Mesenchymal stem cell (in vitro differentiated cells and primary cell): ENCODE measurements at regions not wholly inside any gene's neighbourhood (a gene's known extent, or its start where the extent isn't known, plus 50 kb on each side); places are given as distances from the start of the nearest gene placed in this dataset.
"Not testable (repeated sequence)": the region's sequence is repeated elsewhere in the genome, so short reads cannot be mapped to it uniquely, and the experiment has no call there.

Experiments used
- DNase-seq: peaks from one replicate; pipeline ENCODE4 v3.0.0-alpha.2; 2013
- H2AFZ ChIP-seq: one replicate; pipeline ENCODE4 v1.6.1; 2013; ENCODE audit warnings: low read depth, mild to moderate bottlenecking, control low read depth, inconsistent platforms, low read length, moderate library complexity
- H2AK5ac ChIP-seq: 2 replicates; pipeline ENCODE4 v1.6.1; 2013; ENCODE audit warnings: low read length, moderate library complexity, mild to moderate bottlenecking, inconsistent platforms; ENCODE audit not compliant: severe bottlenecking
- H2BK120ac ChIP-seq: one replicate; pipeline ENCODE4 v1.6.1; 2013; ENCODE audit warnings: low read depth, mild to moderate bottlenecking, inconsistent platforms, low read length, moderate library complexity
- H2BK12ac ChIP-seq, 2 experiments: one replicate each; pipeline ENCODE4 v1.6.1; 2013; ENCODE audit warnings: inconsistent platforms in 2 of 2, low read length in 2 of 2, mild to moderate bottlenecking in 2 of 2, moderate library complexity in 2 of 2, control low read depth in 1 of 2
- H2BK15ac ChIP-seq: one replicate; pipeline ENCODE4 v1.6.1; 2013; ENCODE audit warnings: mild to moderate bottlenecking, low read depth, inconsistent platforms; ENCODE audit not compliant: poor library complexity, severe bottlenecking
- H2BK5ac ChIP-seq: 2 replicates; pipeline ENCODE4 v1.6.1; 2013; ENCODE audit warnings: low read depth, mild to moderate bottlenecking, low read length, control low read depth, inconsistent platforms; ENCODE audit not compliant: poor library complexity, severe bottlenecking
- H3K14ac ChIP-seq, 2 experiments: one replicate each; pipeline ENCODE4 v1.6.1; 2013; ENCODE audit warnings: inconsistent platforms in 2 of 2, low read length in 2 of 2, control low read depth in 1 of 2, mild to moderate bottlenecking in 1 of 2, moderate library complexity in 1 of 2
- H3K18ac ChIP-seq, 2 experiments: one replicate each; pipeline ENCODE4 v1.6.1; 2013; ENCODE audit warnings: inconsistent platforms in 2 of 2, low read length in 2 of 2, control low read depth in 1 of 2, low read depth in 1 of 2, mild to moderate bottlenecking in 1 of 2
- H3K23ac ChIP-seq, 2 experiments: one replicate each; pipeline ENCODE4 v1.6.1; 2013; ENCODE audit warnings: inconsistent platforms in 2 of 2, low read length in 2 of 2, mild to moderate bottlenecking in 2 of 2, moderate library complexity in 2 of 2, control low read depth in 1 of 2
- H3K27ac ChIP-seq: 2 replicates; pipeline ENCODE4 v1.5.1; 2013; ENCODE audit warnings: mild to moderate bottlenecking, moderate library complexity, low read length, control low read depth, inconsistent platforms; ENCODE audit not compliant: poor library complexity, severe bottlenecking
- H3K27me3 ChIP-seq, 2 experiments: 2 replicates each; pipeline versions ENCODE4 v1.6.1 to v1.7.0; 2013; ENCODE audit warnings: low read length in 2 of 2, mild to moderate bottlenecking in 2 of 2, moderate library complexity in 2 of 2, control low read depth in 1 of 2, inconsistent platforms in 1 of 2; ENCODE audit not compliant: control insufficient read depth in 1 of 2, insufficient read depth in 1 of 2
- H3K36me3 ChIP-seq, 2 experiments: 2 replicates each; pipeline versions ENCODE4 v1.6.1 to v1.7.0; 2013; ENCODE audit warnings: low read length in 2 of 2, control low read depth in 1 of 2, inconsistent platforms in 1 of 2, low read depth in 1 of 2, mild to moderate bottlenecking in 1 of 2; ENCODE audit not compliant: insufficient read depth in 2 of 2, control insufficient read depth in 1 of 2
- H3K4ac ChIP-seq, 2 experiments: one replicate each; pipeline ENCODE4 v1.6.1; 2013; ENCODE audit warnings: inconsistent platforms in 2 of 2, low read length in 2 of 2, mild to moderate bottlenecking in 2 of 2, moderate library complexity in 2 of 2, control low read depth in 1 of 2, low read depth in 1 of 2
- H3K4me1 ChIP-seq: 2 replicates; pipeline ENCODE4 v1.6.1; 2013; ENCODE audit warnings: low read depth, low read length, control low read depth; ENCODE audit not compliant: control insufficient read depth, insufficient read depth
- H3K4me2 ChIP-seq: 2 replicates; pipeline ENCODE4 v1.6.1; 2013; ENCODE audit warnings: low read length, mild to moderate bottlenecking, inconsistent platforms; ENCODE audit not compliant: poor library complexity, severe bottlenecking
- H3K4me3 ChIP-seq, 2 experiments: 2 replicates each; pipeline versions ENCODE4 v1.5.1 to v1.7.0; 2013; ENCODE audit warnings: low read length in 2 of 2, mild to moderate bottlenecking in 2 of 2, control low read depth in 1 of 2, low read depth in 1 of 2; ENCODE audit not compliant: insufficient read depth in 1 of 2
- H3K79me1 ChIP-seq: replicated peaks from 2 replicates; pipeline ENCODE4 v1.6.1; 2013; ENCODE audit warnings: mild to moderate bottlenecking, control low read depth, low read length, inconsistent platforms; ENCODE audit not compliant: poor library complexity, severe bottlenecking
- H3K9ac ChIP-seq: 2 replicates; pipeline ENCODE4 v1.7.0; 2013; ENCODE audit warnings: mild to moderate bottlenecking, low read length, moderate library complexity
- H3K9me3 ChIP-seq: 2 replicates; pipeline ENCODE4 v1.7.0; 2013; ENCODE audit warnings: mild to moderate bottlenecking, low read length; ENCODE audit not compliant: control insufficient read depth
- H4K8ac ChIP-seq: one replicate; pipeline ENCODE4 v1.6.1; 2013; ENCODE audit warnings: inconsistent platforms, mild to moderate bottlenecking, low read length, moderate library complexity
- H4K91ac ChIP-seq: one replicate; pipeline ENCODE4 v1.6.1; 2013; ENCODE audit warnings: mild to moderate bottlenecking, low read length, inconsistent platforms
- WGBS: methylation state at CpG from one replicate; pipeline ENCODE4 v1.1.7; 2013; ENCODE audit warnings: mixed read lengths; 5-methylcytosine and 5-hydroxymethylcytosine counted together

GRCh38 chr2:140076164-140076563, 1296.0 kb upstream of the NXPH2 start:
- Histone ChIP-seq H3K4me3 (no peak overlapping the region), H3K4ac (no peak overlapping the region), H4K91ac (no peak overlapping the region), H3K9me3 (no peaks in the 10 kb centered on the region), H3K14ac (no peak overlapping the region), H3K27me3 (no peaks in the 10 kb centered on the region), H4K8ac (no peak overlapping the region), H3K23ac (no peak overlapping the region), H3K4me1 (no peaks in the 10 kb centered on the region), H3K27ac (no peak overlapping the region), H2BK120ac (no peak overlapping the region), H3K4me2 (no peak overlapping the region), H2BK5ac (no peak overlapping the region), H3K79me1 (no peaks in the 10 kb centered on the region), H2AK5ac (no peak overlapping the region), H3K18ac (no peak overlapping the region), H3K36me3 (no peaks in the 10 kb centered on the region), H2AFZ (no peak overlapping the region), H3K9ac (no peak overlapping the region), H2BK12ac (no peak overlapping the region), H2BK15ac (no peak overlapping the region)
- 86% methylated on average over 1 of the region's 2 CpGs for WGBS
- DNase-seq = no peak

GRCh38 chr2:140073763-140074162, 1293.6 kb upstream of the NXPH2 start:
- H2BK15ac ChIP-seq, H3K14ac ChIP-seq, H3K9ac ChIP-seq, H2AK5ac ChIP-seq, H3K9me3 ChIP-seq, H2BK5ac ChIP-seq, H3K4me3 ChIP-seq, H3K18ac ChIP-seq, H3K79me1 ChIP-seq, H3K27me3 ChIP-seq, H3K27ac ChIP-seq, H2AFZ ChIP-seq, H3K36me3 ChIP-seq, H3K4ac ChIP-seq, H4K91ac ChIP-seq, H3K4me1 ChIP-seq, H4K8ac ChIP-seq, H2BK12ac ChIP-seq, H3K4me2 ChIP-seq, H2BK120ac ChIP-seq, H3K23ac ChIP-seq, DNase-seq: not testable (repeated sequence)
- WGBS = 97% methylated on average over 28 of the region's 30 CpGs

- Histone ChIP-seq H3K27me3 (no peaks in the 10 kb centered on the region), H2AK5ac (no peak overlapping the region), H3K36me3 (no peaks in the 10 kb centered on the region), H3K4me3 (no peak overlapping the region), H3K14ac (no peak overlapping the region), H3K4me1 (no peaks in the 10 kb centered on the region), H3K18ac (no peak overlapping the region), H3K27ac (no peak overlapping the region), H3K9ac (no peak overlapping the region), H3K23ac (no peak overlapping the region), H4K91ac (no peak overlapping the region), H2AFZ (no peak overlapping the region), H4K8ac (no peak overlapping the region), H3K4me2 (no peak overlapping the region), H3K79me1 (no peaks in the 10 kb centered on the region), H2BK120ac (no peak overlapping the region), H3K4ac (no peak overlapping the region), H3K9me3 (no peaks in the 10 kb centered on the region), H2BK12ac (no peak overlapping the region), H2BK5ac (no peak overlapping the region), H2BK15ac (no peak overlapping the region)
- 80% methylated on average over 1 of the region's 1 CpG for WGBS
- no peak for DNase-seq
Measured at GRCh38 chr2:140067661-140068060, 1287.5 kb upstream of the NXPH2 start.

GRCh38 chr2:140064243-140064642, 1284.1 kb upstream of the NXPH2 start:
- no peak overlapping the region for H3K18ac ChIP-seq
- no peaks in the 10 kb centered on the region for H3K36me3 ChIP-seq
- no peak overlapping the region for H2BK120ac ChIP-seq
- no peaks in the 10 kb centered on the region for H3K27me3 ChIP-seq
- no peak overlapping the region for H3K23ac ChIP-seq
- H3K14ac ChIP-seq = no peak overlapping the region
- H3K79me1 ChIP-seq = no peaks in the 10 kb centered on the region
- H3K4me1 ChIP-seq = no peaks in the 10 kb centered on the region
- H2BK12ac ChIP-seq = no peak overlapping the region
- DNase-seq = no peak
- H3K4me3 ChIP-seq = no peak overlapping the region
- H3K27ac ChIP-seq = no peak overlapping the region
- no peak overlapping the region for H4K91ac ChIP-seq
- no peaks in the 10 kb centered on the region for H3K9me3 ChIP-seq
- WGBS = 83% methylated on average over 1 of the region's 1 CpG
- no peak overlapping the region for H3K4ac ChIP-seq
- no peak overlapping the region for H2AK5ac ChIP-seq
- H2AFZ ChIP-seq = no peak overlapping the region
- H3K4me2 ChIP-seq = no peak overlapping the region
- H2BK5ac ChIP-seq = no peak overlapping the region
- H4K8ac ChIP-seq = no peak overlapping the region
- no peak overlapping the region for H3K9ac ChIP-seq
- no peak overlapping the region for H2BK15ac ChIP-seq
